K562 (cell line): ENCODE measurements at regions not wholly inside any gene's neighbourhood (a gene's known extent, or its start where the extent isn't known, plus 50 kb on each side); places are given as distances from the start of the nearest gene placed in this dataset.

Experiments
- ATAC-seq: fragments of 200-7000 bp; cut with Tn5 transposase; 3 replicates; pipeline ENCODE4 v1.9.1; 2020; ENCODE audit warnings: moderate library complexity
- BruUV-seq: library from RNA; stranded (reverse); fragments of 400-500 nt; replicated peaks from 2 replicates; lab custom pipeline; 2021; lab: Mats Ljungman, UMichigan
- CTCF ChIA-PET: fragments of 300-600 bp; formaldehyde crosslinking; extraction: SDS; loops from one replicate; lab custom pipeline; 2021; ENCODE audit warnings: low intra/inter-chr PET ratio; lab: Yijun Ruan, JAX
- POLR2A ChIA-PET: fragments of 300-600, 350-650 bp; sonication (Branson Sonifier 250); formaldehyde crosslinking; extraction: SDS; loops from one replicate; lab custom pipeline; 2021; ENCODE audit warnings: antibody characterized with exemption, inconsistent platforms; lab: Yijun Ruan, JAX
- DNase-seq, 4 experiments: peaks; one replicate each; pipeline versions ENCODE4 v3.0.0 to v3.0.0-alpha.2; 2011 to 2018; ENCODE audit warnings: low spot score in 3 of 4, mixed read lengths in 3 of 4; ENCODE audit errors: extremely low read depth in 1 of 4
- FAIRE-seq: peaks from 2 replicates; lab custom pipeline; 2011; peaks lifted over from hg19 to GRCh38; lab: Jason Lieb, UNC
- H2AFZ ChIP-seq: 2 replicates; pipeline ENCODE4 v1.6.0; 2011; ENCODE audit warnings: low read depth, low read length, control low read depth, inconsistent platforms
- H3K27ac ChIP-seq: fragments of 200-600 bp; 3 replicates; pipeline ENCODE4 v1.8.0; 2011; ENCODE audit warnings: low read depth, mild to moderate bottlenecking, control low read depth, inconsistent platforms, low read length, moderate library complexity, mixed read lengths; ENCODE audit errors: extremely low read depth
- H3K27me3 ChIP-seq, 2 experiments: fragments of 300-600 bp in 1 of 2; 2 replicates in 1 of 2; 3 replicates in 1 of 2; pipeline versions ENCODE4 v1.6.0 to v1.8.0; 2011; ENCODE audit warnings: inconsistent platforms in 2 of 2, low read length in 2 of 2, mild to moderate bottlenecking in 1 of 2, mixed read lengths in 1 of 2, moderate library complexity in 1 of 2; ENCODE audit not compliant: control insufficient read depth in 2 of 2, insufficient read depth in 2 of 2
- H3K36me3 ChIP-seq: fragments of 300-600 bp; 3 replicates; pipeline ENCODE4 v1.8.0; 2011; ENCODE audit warnings: mild to moderate bottlenecking, low read length, inconsistent platforms; ENCODE audit not compliant: control insufficient read depth, insufficient read depth
- H3K4me1 ChIP-seq, 2 experiments: fragments of 200-600 bp in 1 of 2; replicated peaks in 1 of 2; 2 replicates in 1 of 2; 3 replicates in 1 of 2; pipeline versions ENCODE4 v1.5.1 to v1.8.0; 2011; ENCODE audit warnings: inconsistent platforms in 2 of 2, low read length in 2 of 2, mild to moderate bottlenecking in 1 of 2, mixed read lengths in 1 of 2, moderate library complexity in 1 of 2; ENCODE audit not compliant: control insufficient read depth in 2 of 2, insufficient read depth in 2 of 2
- H3K4me2 ChIP-seq: 2 replicates; pipeline ENCODE4 v1.6.1; 2011; ENCODE audit warnings: low read length, control low read depth, inconsistent platforms, mixed read lengths; ENCODE audit not compliant: insufficient read depth
- H3K4me3 ChIP-seq: fragments of 200-600 bp; sonication (generic), shearing (Covaris generic); 2 replicates; pipeline ENCODE4 v1.5.1; 2016; ENCODE audit warnings: control low read depth, inconsistent platforms
- H3K79me2 ChIP-seq: fragments of 200-600 bp; 3 replicates; pipeline ENCODE4 v1.8.0; 2011; ENCODE audit warnings: low read length, inconsistent platforms; ENCODE audit not compliant: control insufficient read depth, insufficient read depth
- H3K9ac ChIP-seq, 2 experiments: 2 replicates each; pipeline versions ENCODE4 v1.6.0 to v1.6.1; 2011; ENCODE audit warnings: low read depth in 2 of 2, low read length in 2 of 2, control low read depth in 1 of 2, inconsistent platforms in 1 of 2, mild to moderate bottlenecking in 1 of 2, mixed read lengths in 1 of 2; ENCODE audit not compliant: insufficient read depth in 1 of 2
- H3K9me1 ChIP-seq: one replicate; pipeline ENCODE4 v1.6.0; 2011; ENCODE audit warnings: inconsistent platforms, mild to moderate bottlenecking, low read length, moderate library complexity; ENCODE audit not compliant: control insufficient read depth, insufficient read depth
- H3K9me3 ChIP-seq: replicated peaks from 2 replicates; pipeline ENCODE4 v1.5.1; 2011; ENCODE audit warnings: low read depth, low read length, inconsistent platforms; ENCODE audit not compliant: control insufficient read depth, insufficient read depth
- H4K20me1 ChIP-seq: replicated peaks from 2 replicates; pipeline ENCODE4 v1.6.1; 2011; ENCODE audit warnings: low read length, inconsistent platforms, mixed read lengths; ENCODE audit not compliant: control insufficient read depth, insufficient read depth
- FOXJ3 ChIP-seq: sonication (generic); formaldehyde crosslinking; IDR thresholded peaks from 2 replicates; pipeline ENCODE4 v1.4.0; 2020; ENCODE audit warnings: mild to moderate bottlenecking, missing genetic modification reagents
- RFX1 ChIP-seq: fragments of 450-650 bp; IDR thresholded peaks from 2 replicates; pipeline ENCODE4 v1.6.1; 2016; ENCODE audit warnings: mild to moderate bottlenecking, moderate library complexity
- ZKSCAN1 ChIP-seq: fragments of 150-350 bp; IDR thresholded peaks from 2 replicates; pipeline ENCODE4 v1.6.1; 2016; ENCODE audit warnings: low read depth, low read length
- ZNF146 ChIP-seq: IDR thresholded peaks from one replicate; pipeline ENCODE4 v1.6.1; 2018; ENCODE audit warnings: missing compliant biosample characterization; ENCODE audit not compliant: unreplicated experiment
- ZNF41 ChIP-seq: fragments of 250-450 bp; sonication (Bioruptor Pico); conservative IDR thresholded peaks from 2 replicates; pipeline ENCODE4 v1.4.0; 2020; ENCODE audit warnings: mild to moderate bottlenecking
- ZNF584 ChIP-seq: fragments of 200-800 bp; sonication (Bioruptor generic); IDR thresholded peaks from 2 replicates; pipeline ENCODE4 v1.6.1; 2016; ENCODE audit warnings: low read depth, mild to moderate bottlenecking, missing genetic modification characterization, missing compliant biosample characterization
- WGBS: fragments of 100-300 bp; shearing (Covaris generic); methylation state at CpG from one replicate; pipeline ENCODE4 v1.1.6; 2016; ENCODE audit warnings: low coverage, mixed read lengths; ENCODE audit not compliant: insufficient coverage; ENCODE audit errors: missing lambda C conversion rate; 5-methylcytosine and 5-hydroxymethylcytosine counted together
- in situ Hi-C: fragments of 300-500 bp; cut with MboI; formaldehyde crosslinking; loops from 4 replicates; pipeline ENCODE4 v1.15.0; 2018; ENCODE audit warnings: inconsistent platforms, mixed read lengths
- intact Hi-C: fragments of 100-400 bp; cut with micrococcal nuclease; formaldehyde crosslinking; loops from 2 replicates; pipeline ENCODE4 v1.14.2; 2022
- TF ChIP-seq, protein P1 (sequence below): fragments of 250-450 bp; sonication (Bioruptor Pico); IDR thresholded peaks from 2 replicates; pipeline ENCODE4 v1.9.0; 2021; ENCODE audit warnings: mild to moderate bottlenecking, inconsistent platforms
- TF ChIP-seq, protein P2 (sequence below), 2 experiments: fragments of 450-650 bp; IDR thresholded peaks; 2 replicates each; pipeline ENCODE4 v1.6.1; 2018; ENCODE audit warnings: mild to moderate bottlenecking in 2 of 2, low read depth in 1 of 2; ENCODE audit not compliant: partially characterized antibody in 2 of 2

DNA sequence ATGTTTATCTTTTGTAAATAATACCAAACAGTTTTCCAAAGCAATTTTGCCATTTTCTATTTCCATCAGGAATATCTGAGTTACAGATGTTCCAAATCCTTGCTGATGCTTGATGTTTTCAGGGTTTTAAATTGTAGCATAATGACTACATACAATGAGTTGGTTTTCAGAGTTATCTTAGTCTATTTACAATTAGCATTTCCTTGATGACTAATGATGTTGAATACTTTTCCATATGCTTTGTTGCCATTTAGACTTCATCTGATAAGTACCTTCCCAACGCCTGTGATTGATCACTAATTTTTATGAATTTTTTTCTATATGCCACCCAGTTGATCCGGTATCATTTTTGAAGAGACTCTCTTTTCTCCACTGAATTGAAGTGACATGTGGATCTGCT is 102.3 kb downstream of the SLC25A46 start:
- POLR2A ChIA-PET = no interaction called here
- Histone ChIP-seq H3K9ac (no peak overlapping the region), H3K4me2 (no peak overlapping the region), H3K36me3 (no peaks in the 10 kb centered on the region), H3K9me3 (no peaks in the 10 kb centered on the region), H3K4me3 (no peak overlapping the region), H3K79me2 (no peaks in the 10 kb centered on the region), H4K20me1 (no peaks in the 10 kb centered on the region), H3K9me1 (no peaks in the 10 kb centered on the region), H3K27me3 (no peaks in the 10 kb centered on the region), H3K27ac (no peak overlapping the region), H3K4me1 (no peaks in the 10 kb centered on the region), H2AFZ (no peak overlapping the region)
- ATAC-seq (no peak), FAIRE-seq (no peak), DNase-seq (no peak)
- TF ChIP-seq, protein P1, sequence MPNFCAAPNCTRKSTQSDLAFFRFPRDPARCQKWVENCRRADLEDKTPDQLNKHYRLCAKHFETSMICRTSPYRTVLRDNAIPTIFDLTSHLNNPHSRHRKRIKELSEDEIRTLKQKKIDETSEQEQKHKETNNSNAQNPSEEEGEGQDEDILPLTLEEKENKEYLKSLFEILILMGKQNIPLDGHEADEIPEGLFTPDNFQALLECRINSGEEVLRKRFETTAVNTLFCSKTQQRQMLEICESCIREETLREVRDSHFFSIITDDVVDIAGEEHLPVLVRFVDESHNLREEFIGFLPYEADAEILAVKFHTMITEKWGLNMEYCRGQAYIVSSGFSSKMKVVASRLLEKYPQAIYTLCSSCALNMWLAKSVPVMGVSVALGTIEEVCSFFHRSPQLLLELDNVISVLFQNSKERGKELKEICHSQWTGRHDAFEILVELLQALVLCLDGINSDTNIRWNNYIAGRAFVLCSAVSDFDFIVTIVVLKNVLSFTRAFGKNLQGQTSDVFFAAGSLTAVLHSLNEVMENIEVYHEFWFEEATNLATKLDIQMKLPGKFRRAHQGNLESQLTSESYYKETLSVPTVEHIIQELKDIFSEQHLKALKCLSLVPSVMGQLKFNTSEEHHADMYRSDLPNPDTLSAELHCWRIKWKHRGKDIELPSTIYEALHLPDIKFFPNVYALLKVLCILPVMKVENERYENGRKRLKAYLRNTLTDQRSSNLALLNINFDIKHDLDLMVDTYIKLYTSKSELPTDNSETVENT (CRISPR knock-in tag) = no peak
- TF ChIP-seq, protein P2, sequence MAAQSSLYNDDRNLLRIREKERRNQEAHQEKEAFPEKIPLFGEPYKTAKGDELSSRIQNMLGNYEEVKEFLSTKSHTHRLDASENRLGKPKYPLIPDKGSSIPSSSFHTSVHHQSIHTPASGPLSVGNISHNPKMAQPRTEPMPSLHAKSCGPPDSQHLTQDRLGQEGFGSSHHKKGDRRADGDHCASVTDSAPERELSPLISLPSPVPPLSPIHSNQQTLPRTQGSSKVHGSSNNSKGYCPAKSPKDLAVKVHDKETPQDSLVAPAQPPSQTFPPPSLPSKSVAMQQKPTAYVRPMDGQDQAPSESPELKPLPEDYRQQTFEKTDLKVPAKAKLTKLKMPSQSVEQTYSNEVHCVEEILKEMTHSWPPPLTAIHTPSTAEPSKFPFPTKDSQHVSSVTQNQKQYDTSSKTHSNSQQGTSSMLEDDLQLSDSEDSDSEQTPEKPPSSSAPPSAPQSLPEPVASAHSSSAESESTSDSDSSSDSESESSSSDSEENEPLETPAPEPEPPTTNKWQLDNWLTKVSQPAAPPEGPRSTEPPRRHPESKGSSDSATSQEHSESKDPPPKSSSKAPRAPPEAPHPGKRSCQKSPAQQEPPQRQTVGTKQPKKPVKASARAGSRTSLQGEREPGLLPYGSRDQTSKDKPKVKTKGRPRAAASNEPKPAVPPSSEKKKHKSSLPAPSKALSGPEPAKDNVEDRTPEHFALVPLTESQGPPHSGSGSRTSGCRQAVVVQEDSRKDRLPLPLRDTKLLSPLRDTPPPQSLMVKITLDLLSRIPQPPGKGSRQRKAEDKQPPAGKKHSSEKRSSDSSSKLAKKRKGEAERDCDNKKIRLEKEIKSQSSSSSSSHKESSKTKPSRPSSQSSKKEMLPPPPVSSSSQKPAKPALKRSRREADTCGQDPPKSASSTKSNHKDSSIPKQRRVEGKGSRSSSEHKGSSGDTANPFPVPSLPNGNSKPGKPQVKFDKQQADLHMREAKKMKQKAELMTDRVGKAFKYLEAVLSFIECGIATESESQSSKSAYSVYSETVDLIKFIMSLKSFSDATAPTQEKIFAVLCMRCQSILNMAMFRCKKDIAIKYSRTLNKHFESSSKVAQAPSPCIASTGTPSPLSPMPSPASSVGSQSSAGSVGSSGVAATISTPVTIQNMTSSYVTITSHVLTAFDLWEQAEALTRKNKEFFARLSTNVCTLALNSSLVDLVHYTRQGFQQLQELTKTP (IDR thresholded peaks at IDR 0.05; ENCODE audit: low read depth in 1 of 2, partially characterized antibody in 2 of 2) = no peak
- TF ChIP-seq ZNF41 (CRISPR knock-in tag) (no peak), FOXJ3 (CRISPR knock-in tag) (no peak), ZNF146 (CRISPR knock-in tag) (no peak), ZNF584 (CRISPR knock-in tag) (no peak), ZKSCAN1 (no peak), RFX1 (no peak)
- CTCF ChIA-PET = no interaction called here
- WGBS = 0% methylated on average over 2 of the region's 2 CpGs
- in situ Hi-C loops (no loop called here), intact Hi-C loops (no loop called here)
- BruUV-seq = no TSS peak
